ENCODE measurements at regions not wholly inside any gene's neighbourhood (a gene's known extent, or its start where the extent isn't known, plus 50 kb on each side); places are given as distances from the start of the nearest gene placed in this dataset.

DNA sequence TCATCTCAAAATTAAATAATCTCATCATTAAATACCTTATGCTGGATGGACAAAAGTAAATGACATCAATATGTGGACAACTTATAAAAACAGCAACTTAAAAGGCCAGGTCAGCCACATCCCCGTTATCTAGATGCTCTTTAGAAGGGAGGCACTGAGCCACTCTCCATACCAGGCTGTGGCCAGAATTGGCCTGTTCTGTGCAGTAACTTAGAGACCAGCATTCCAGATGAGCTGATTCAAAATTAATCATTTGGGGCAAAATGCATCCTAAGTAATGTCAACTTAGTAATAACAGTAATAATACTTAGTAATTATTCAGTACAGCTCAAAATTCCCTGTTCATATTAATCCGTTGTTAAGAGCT, 373.6 kb downstream of the FBXW7 start:
- no peak overlapping the region for H3K4me3 Mint-ChIP-seq (ENCODE audit: low read depth)

DNA sequence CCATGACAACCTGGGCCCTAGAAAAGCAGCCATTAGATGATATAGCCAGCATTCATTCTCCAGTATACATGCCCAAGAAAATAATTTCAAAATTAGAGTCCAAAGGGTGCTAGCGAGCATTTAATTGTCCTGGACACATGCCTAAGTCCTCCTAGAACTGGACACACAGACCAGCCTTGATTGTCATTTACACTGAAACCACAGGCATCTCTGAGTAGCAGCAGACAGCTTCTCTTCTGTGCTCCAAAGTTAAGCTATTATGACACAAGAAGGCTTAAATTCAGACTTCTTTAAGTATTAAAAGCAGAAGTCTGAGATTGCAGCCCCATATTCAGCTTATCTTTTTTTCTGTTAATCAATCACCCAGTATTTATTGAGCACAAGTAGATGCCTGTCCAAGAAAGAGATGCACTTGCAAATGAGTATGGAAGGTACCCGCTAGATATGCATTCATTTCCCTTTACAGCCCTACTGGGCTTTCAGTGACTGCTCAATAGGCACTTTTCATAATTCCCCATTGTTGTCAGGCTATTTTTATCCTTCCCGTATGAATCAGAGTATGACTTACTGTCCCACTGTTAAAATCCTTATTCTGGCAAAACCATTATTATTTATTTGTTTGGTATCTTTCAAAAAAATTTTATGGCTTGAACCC, 374.1 kb downstream of the FBXW7 start:
- H3K4me3 Mint-ChIP-seq (ENCODE audit: low read depth) = no peak overlapping the region
- no peaks in the 10 kb centered on the region for H3K36me3 Mint-ChIP-seq (ENCODE audit: insufficient read depth)
- no peak for DNase-seq (ENCODE audit: low spot score, unreplicated experiment)
- no peaks in the 10 kb centered on the region for H3K4me1 Mint-ChIP-seq (ENCODE audit: low read depth)
- no peak overlapping the region for H3K27ac Mint-ChIP-seq
- TF ChIP-seq CTCF (IDR thresholded peaks at IDR 0.05; ENCODE audit: unreplicated experiment) = no peak
- H3K9me3 Mint-ChIP-seq (ENCODE audit: low read depth) = no peaks in the 10 kb centered on the region
- H3K27me3 Mint-ChIP-seq = peaks cover 14% of the 10 kb centered on the region

More for the DNA sequence above, 373.6 kb downstream of the FBXW7 start:
- H3K36me3 Mint-ChIP-seq (ENCODE audit: insufficient read depth) = no peaks in the 10 kb centered on the region
- H3K27me3 Mint-ChIP-seq = peaks cover 14% of the 10 kb centered on the region
- no peak for TF ChIP-seq CTCF (IDR thresholded peaks at IDR 0.05; ENCODE audit: unreplicated experiment)
- H3K4me1 Mint-ChIP-seq (ENCODE audit: low read depth) = no peaks in the 10 kb centered on the region
- no peaks in the 10 kb centered on the region for H3K9me3 Mint-ChIP-seq (ENCODE audit: low read depth)
- H3K27ac Mint-ChIP-seq = no peak overlapping the region
- no peak for DNase-seq (ENCODE audit: low spot score, unreplicated experiment)

DNA sequence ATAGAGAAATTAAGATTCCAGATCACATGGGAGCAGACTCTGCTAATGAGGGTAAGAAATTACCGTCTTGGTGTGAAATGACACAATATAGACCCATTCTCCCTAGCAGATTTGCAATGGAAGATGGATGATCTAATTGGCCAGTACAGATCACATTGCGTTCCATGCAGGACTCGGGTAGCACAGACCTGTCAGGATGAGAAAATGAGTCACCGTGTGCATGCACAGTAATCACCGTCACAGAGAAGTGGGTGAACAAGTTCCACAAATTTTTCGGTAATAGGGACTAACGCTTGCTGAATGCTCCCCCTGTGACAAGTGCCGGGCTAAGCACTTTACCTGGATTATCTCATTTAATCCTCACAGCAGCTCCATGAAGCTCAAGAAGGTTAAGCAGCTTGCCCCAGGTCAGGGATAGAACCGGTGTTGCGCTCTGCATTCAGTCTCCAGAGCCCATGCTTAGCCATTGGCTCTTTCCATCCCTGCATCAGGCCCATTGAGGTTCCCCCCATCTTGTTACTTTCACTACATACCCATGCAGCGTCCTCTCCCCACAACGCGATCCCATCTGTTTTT, 375.6 kb downstream of the FBXW7 start:
- H3K36me3 Mint-ChIP-seq (ENCODE audit: insufficient read depth) = no peaks in the 10 kb centered on the region
- H3K27ac Mint-ChIP-seq = no peak overlapping the region
- TF ChIP-seq CTCF (IDR thresholded peaks at IDR 0.05; ENCODE audit: unreplicated experiment) = no peak
- no peaks in the 10 kb centered on the region for H3K9me3 Mint-ChIP-seq (ENCODE audit: low read depth)
- H3K27me3 Mint-ChIP-seq = peaks cover 8% of the 10 kb centered on the region
- DNase-seq (ENCODE audit: low spot score, unreplicated experiment) = no peak
- no peak overlapping the region for H3K4me3 Mint-ChIP-seq (ENCODE audit: low read depth)
- H3K4me1 Mint-ChIP-seq (ENCODE audit: low read depth) = no peaks in the 10 kb centered on the region

DNA sequence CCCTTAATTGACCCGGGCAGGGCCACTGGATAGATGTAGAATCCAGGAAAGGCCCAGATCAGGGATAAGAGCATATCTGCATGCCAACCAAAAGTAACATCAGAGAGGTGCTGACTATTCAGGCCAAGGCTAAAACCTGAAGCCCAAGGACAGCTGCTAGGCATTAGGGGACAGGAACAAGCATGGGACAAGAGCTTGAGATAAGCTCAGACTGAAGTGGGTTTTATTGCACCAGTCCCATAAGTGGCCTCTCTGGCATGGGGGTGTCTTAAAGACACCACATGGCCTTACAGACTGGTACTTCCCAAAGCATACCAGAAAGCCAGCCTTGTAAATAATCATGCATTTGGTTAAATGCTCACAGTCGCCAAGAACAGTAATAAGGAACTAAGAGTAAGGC, 376.1 kb downstream of the FBXW7 start:
- Mint-ChIP-seq H3K4me1 (ENCODE audit: low read depth) (no peaks in the 10 kb centered on the region), H3K27me3 (peaks cover 8% of the 10 kb centered on the region), H3K9me3 (ENCODE audit: low read depth) (no peaks in the 10 kb centered on the region), H3K27ac (no peak overlapping the region), H3K36me3 (ENCODE audit: insufficient read depth) (no peaks in the 10 kb centered on the region), H3K4me3 (ENCODE audit: low read depth) (no peak overlapping the region)
- DNase-seq (ENCODE audit: low spot score, unreplicated experiment) = no peak
- TF ChIP-seq CTCF (IDR thresholded peaks at IDR 0.05; ENCODE audit: unreplicated experiment) = no peak

GRCh38 chr4:152158225-152158624, 377.7 kb downstream of the FBXW7 start:
- Mint-ChIP-seq H3K27me3 (peaks cover 7% of the 10 kb centered on the region), H3K27ac (no peak overlapping the region), H3K4me1 (ENCODE audit: low read depth) (no peaks in the 10 kb centered on the region), H3K4me3 (ENCODE audit: low read depth) (no peak overlapping the region), H3K9me3 (ENCODE audit: low read depth) (no peaks in the 10 kb centered on the region), H3K36me3 (ENCODE audit: insufficient read depth) (no peaks in the 10 kb centered on the region)
- no peak for TF ChIP-seq CTCF (IDR thresholded peaks at IDR 0.05; ENCODE audit: unreplicated experiment)
- no peak for DNase-seq (ENCODE audit: low spot score, unreplicated experiment)

Data from progenitor cell of endocrine pancreas (in vitro differentiated cells).